H54 (cell line): ENCODE measurements at regions not wholly inside any gene's neighbourhood (a gene's known extent, or its start where the extent isn't known, plus 50 kb on each side); places are given as distances from the start of the nearest gene placed in this dataset.
A peak's percentile ranks its signal among the peaks of the same experiment; 100 is the strongest.

ENCODE experiments used
- DNase-seq: peaks from one replicate; pipeline ENCODE4 v3.0.0; 2011; ENCODE audit warnings: low spot score, mixed read lengths; ENCODE audit not compliant: insufficient read length
- FAIRE-seq: peaks from 3 replicates; lab custom pipeline; 2011; peaks lifted over from hg19 to GRCh38; lab: Jason Lieb, UNC
- POLR2A ChIP-seq: IDR thresholded peaks from 2 replicates; pipeline ENCODE4 v1.6.1; 2011; ENCODE audit warnings: low read depth, mild to moderate bottlenecking, low read length

- FAIRE-seq: peak; percentile 68
- peak; percentile 81 for DNase-seq
- peak; percentile 37; the same call in 1 of the 2 replicates for TF ChIP-seq POLR2A
Observed at GRCh38 chr5:81851481-81852178, 100.7 kb upstream of the SSBP2 start.

DNA sequence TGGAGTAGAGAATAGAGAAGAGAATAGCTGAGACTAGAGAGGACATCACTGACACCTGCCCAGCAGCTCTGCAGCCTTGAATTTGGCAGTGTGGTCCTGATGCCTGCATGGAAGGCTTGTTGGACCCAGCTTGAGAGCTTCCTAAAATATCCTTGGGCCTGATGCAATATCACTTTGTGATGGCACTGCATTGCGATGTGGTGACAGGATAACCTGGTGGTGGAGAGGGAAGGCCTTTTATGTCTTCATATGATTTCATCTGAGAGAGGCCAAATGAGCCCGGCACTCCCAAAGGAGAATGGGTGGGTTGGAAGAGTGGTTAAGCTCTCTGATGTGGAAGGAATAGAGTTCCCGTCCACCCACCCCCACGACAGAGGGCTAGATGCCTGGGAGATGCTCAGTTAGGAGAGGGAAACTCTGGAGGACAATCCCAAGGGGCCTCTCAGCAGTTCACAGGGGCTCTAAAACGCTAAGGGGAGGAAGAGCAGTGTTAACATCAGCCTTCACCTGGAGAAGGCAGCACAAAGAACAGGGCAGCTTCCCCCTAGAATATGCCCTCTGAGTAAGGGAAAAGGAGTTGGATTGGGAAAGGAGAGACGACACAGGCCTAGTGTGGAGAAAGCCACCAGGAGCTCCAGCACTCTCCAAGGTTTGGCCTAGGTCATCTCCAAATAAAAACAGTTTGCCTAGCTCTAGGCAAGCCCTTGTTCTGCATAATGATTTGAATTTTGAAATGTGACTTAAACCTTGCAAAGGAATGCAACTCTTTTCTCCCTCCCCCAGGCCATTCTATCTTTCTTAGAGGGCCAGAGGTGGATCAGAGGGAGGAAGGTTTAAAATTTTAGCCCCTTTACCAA lies 99.8 kb upstream of the SSBP2 start:
- no peak for DNase-seq
- TF ChIP-seq POLR2A: no peak
- no peak for FAIRE-seq

- TF ChIP-seq POLR2A: no peak
- FAIRE-seq: no peak
- no peak for DNase-seq
Observed at GRCh38 chr5:81849770-81850367, 99.0 kb upstream of the SSBP2 start.

- DNase-seq: no peak
- no peak for FAIRE-seq
- TF ChIP-seq POLR2A: no peak
Observed at GRCh38 chr5:81848362-81848880, 97.5 kb upstream of the SSBP2 start.

DNA sequence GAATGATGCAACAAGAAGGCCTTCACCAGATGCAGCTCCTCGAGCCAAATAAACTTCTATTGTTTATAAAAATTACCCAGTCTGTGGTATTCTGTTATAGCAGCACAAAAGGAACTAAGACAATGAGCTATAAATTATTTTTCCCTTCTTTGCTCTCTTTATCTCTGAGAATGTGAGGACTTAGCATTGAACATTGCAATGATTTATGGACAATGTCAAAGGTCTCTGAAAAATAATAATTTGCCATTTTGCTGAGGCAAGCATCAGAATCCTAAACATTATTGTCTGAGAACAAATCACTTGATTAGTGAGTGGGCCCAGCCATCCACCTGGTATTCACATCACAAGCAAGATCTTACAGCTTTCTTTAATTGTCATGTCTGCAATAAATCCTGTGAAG lies 95.4 kb upstream of the SSBP2 start:
- no peak for DNase-seq
- no peak for FAIRE-seq
- TF ChIP-seq POLR2A: no peak

GRCh38 chr5:81843845-81844244 lies 92.9 kb upstream of the SSBP2 start:
- DNase-seq (no peak), FAIRE-seq (no peak)
- TF ChIP-seq POLR2A: no peak

DNA sequence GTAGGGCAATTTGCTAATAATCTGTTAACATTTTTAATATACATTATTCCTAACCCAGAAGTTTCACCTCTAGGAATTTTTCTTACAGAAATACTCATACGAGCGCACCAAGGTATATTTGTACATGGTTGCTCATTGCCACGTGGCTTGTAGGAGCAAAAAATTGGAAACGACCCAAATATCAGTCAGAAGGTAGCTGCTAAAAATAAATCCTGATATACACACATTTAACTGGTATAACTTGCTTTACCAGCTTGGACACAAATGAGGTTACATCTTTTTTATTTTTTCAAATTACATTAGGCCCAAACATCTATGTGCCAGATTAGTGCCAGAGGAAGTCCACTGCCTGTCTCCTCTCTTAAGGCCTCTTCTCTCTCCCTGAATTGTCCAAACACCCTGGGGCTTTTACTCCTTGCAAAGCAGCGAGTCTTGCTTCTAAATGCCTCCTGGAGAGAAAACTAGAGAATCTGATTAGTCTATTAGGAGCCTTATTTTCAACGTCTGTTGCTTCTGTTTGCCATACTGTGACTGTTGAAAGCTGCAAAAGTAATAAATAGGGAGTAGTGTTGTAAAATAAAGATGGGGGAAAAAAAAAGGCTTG lies 92.0 kb upstream of the SSBP2 start:
- TF ChIP-seq POLR2A: no peak
- no peak for DNase-seq
- FAIRE-seq: no peak

DNA sequence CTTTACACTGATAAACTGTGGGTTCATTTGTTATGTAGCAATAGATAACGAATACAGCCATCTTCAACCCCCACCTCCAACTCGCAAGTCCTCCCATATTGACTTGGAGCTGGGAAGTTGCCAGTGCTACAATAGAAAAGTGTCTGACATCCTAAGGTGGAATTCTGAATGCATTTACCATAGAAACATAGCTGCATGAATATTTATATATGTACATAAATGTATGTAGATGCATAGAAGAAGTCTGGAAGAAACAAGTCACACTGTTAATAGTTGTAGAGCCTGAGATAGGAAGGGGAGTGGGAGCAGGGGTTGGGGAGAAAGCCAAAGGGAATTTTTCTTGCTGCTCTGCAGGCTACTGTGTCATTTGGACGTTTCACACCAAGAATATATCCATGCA lies 88.1 kb upstream of the SSBP2 start:
- FAIRE-seq: no peak
- no peak for TF ChIP-seq POLR2A
- no peak for DNase-seq

DNA sequence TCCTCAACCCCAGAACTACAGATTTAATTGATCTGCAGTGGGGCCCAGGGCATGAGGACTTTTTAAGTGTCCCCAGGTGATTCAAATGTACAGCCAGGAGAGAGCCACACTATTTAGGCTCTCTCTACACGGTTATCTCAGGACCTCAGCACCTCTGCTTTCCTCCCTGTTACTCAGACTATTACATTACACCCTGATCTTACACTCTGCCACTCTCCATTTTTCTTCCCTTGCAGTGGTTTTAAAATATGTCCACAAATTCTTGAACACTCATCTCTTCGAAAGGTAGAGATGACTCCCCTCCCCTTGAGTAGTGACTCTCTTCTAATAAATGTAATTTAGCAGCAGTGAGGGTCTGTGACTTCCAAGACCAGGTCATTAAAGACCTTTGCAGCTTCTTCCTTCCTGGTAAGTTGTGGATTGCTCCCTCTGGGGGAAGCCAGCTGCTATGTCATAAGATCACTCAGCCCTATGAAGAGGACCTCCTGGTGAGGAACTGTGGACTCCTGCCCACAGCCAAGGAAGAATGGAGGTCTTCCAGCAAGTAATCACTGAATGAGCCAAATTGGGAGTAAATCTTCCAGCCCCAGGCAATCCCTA lies 87.5 kb upstream of the SSBP2 start:
- TF ChIP-seq POLR2A: no peak
- peak; percentile 79 for FAIRE-seq
- no peak for DNase-seq

DNA sequence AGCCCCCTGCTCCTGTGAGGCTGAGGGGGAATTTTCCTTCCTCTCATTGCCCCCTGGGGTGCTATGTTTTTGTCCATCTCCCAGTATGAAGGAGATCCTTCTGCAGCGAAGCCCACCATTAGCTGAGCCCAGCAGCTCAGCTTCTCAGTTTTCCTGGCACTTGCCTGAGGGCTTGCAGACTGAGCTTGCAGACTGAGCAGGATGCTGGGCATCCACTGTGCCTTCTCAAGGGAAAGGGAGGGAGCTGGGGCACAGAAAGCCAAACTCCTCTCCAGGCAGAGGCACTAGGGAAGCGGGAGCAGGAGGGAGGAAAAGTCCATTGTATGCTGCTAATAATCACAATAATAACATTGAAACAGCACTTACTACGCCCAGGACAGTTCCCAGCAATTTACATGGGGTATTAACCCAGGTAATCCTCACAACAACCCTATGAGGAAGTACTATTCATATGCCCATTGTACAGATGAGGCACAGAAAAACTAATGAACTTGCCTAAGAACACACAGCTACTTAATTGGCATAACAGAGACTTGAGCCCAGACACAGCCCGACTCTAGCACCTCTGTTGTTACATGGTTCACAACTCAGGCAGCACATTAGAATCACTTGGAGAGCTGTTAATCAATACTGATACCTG lies 86.9 kb upstream of the SSBP2 start:
- no peak for TF ChIP-seq POLR2A
- DNase-seq (no peak), FAIRE-seq (no peak)

- FAIRE-seq (no peak), DNase-seq (no peak)
- TF ChIP-seq POLR2A: no peak
Observed at GRCh38 chr5:81835814-81836367, 85.0 kb upstream of the SSBP2 start.

DNA sequence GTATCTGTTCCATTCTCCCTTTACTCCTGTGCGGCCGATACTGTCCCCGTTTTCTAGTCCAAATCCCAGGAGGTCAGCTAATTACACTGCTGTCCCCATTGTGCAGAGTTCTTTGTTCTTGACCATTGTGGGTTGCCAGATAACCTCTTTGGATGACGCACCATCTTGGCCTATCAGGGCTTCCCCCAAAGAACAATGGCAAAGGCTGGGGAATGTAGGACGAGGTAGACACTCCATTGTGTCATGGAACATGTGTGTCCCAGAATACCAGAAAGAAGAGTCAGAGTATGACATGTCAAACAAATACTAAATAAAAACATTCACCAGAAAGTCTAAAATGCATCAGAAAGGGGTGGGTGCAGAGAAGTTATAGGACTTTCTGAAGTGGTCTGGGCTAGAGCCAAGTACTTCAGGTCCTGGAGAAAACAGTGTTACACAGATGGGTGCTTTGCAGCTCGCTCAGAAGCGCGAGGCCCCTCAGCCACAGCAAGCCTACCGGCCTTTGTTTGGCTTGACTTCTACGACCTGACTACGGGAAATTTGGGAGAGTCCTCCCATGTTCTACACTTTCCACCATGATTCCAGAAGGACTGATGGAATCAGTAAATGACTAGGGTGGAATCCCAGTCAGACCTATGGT lies 83.2 kb upstream of the SSBP2 start:
- TF ChIP-seq POLR2A: no peak
- no peak for FAIRE-seq
- no peak for DNase-seq

GRCh38 chr5:81830596-81830995 lies 79.7 kb upstream of the SSBP2 start:
- FAIRE-seq: no peak

More at GRCh38 chr5:81830596-81830995, 79.7 kb upstream of the SSBP2 start:
- TF ChIP-seq POLR2A: no peak
- no peak for DNase-seq
